ENCODE measurements at regions not wholly inside any gene's neighbourhood (a gene's known extent, or its start where the extent isn't known, plus 50 kb on each side); places are given as distances from the start of the nearest gene placed in this dataset.

DNA sequence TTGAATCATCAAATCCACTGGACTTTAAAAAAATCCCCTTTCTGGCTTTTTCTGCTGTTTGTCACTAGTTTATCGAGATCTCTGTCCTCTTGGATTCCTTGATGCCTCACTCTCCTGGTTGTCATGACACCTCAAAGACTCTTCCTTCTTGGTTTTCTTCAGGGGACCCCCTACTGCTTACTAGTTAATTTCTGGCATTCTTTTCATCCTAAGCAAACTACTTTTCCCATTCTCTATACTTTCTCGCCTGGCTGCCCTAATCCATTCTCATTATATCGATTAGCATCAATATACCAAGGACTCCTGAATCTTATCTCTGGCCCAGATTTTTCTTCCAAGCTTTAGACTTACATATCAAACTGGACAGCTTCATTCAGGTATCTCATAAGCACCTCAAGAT, 98.6 kb downstream of the NEDD1 start:
- TF ChIP-seq, protein P1, sequence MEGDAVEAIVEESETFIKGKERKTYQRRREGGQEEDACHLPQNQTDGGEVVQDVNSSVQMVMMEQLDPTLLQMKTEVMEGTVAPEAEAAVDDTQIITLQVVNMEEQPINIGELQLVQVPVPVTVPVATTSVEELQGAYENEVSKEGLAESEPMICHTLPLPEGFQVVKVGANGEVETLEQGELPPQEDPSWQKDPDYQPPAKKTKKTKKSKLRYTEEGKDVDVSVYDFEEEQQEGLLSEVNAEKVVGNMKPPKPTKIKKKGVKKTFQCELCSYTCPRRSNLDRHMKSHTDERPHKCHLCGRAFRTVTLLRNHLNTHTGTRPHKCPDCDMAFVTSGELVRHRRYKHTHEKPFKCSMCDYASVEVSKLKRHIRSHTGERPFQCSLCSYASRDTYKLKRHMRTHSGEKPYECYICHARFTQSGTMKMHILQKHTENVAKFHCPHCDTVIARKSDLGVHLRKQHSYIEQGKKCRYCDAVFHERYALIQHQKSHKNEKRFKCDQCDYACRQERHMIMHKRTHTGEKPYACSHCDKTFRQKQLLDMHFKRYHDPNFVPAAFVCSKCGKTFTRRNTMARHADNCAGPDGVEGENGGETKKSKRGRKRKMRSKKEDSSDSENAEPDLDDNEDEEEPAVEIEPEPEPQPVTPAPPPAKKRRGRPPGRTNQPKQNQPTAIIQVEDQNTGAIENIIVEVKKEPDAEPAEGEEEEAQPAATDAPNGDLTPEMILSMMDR (IDR thresholded peaks at IDR 0.05), result no peak
- no peak for TF ChIP-seq POLR2A (IDR thresholded peaks at IDR 0.05)
- TF ChIP-seq POLR2AphosphoS5 (IDR thresholded peaks at IDR 0.05), result no peak

All from prostate gland (tissue), 2 donors.